Large intestine (tissue), 3 donors: ENCODE measurements at regions not wholly inside any gene's neighbourhood (a gene's known extent, or its start where the extent isn't known, plus 50 kb on each side); places are given as distances from the start of the nearest gene placed in this dataset.
A peak's percentile ranks its signal among the peaks of the same experiment; 100 is the strongest.

Source experiments
- DNase-seq, 2 donors: peaks; one replicate each; pipeline versions ENCODE4 v3.0.0 to v3.0.0-alpha.2; 2013
- H3K27ac ChIP-seq: one replicate; pipeline ENCODE4 v1.5.1; 2013; ENCODE audit warnings: low read length
- H3K27me3 ChIP-seq: 2 replicates; pipeline ENCODE4 v1.6.1; 2013; ENCODE audit warnings: low read length; ENCODE audit not compliant: control insufficient read depth, insufficient read depth
- H3K36me3 ChIP-seq: 2 replicates; pipeline ENCODE4 v1.6.1; 2013; ENCODE audit warnings: low read length; ENCODE audit not compliant: control insufficient read depth, insufficient read depth
- H3K4me1 ChIP-seq: one replicate; pipeline ENCODE4 v1.6.1; 2013; ENCODE audit warnings: low read length; ENCODE audit not compliant: control insufficient read depth, insufficient read depth
- H3K4me3 ChIP-seq: one replicate; pipeline ENCODE4 v1.5.1; 2013; ENCODE audit warnings: low read length
- H3K9me3 ChIP-seq: one replicate; pipeline ENCODE4 v1.6.1; 2013; ENCODE audit warnings: mild to moderate bottlenecking, low read depth, low read length, moderate library complexity; ENCODE audit not compliant: control insufficient read depth
- whole genome bisulfite sequencing: methylation state at CpG from one replicate; pipeline ENCODE4 v1.1.5; 2013; ENCODE audit warnings: low lambda C conversion rate; ENCODE audit not compliant: insufficient coverage; 5-methylcytosine and 5-hydroxymethylcytosine counted together

- peak overlapping the region; percentile 55 for H3K27ac ChIP-seq
- 40% methylated on average over 1 of the region's 1 CpG for WGBS
Measured at GRCh38 chr5:74418261-74418660, 222.3 kb downstream of the ENC1 start.

GRCh38 chr5:74415695-74416102 lies 224.8 kb downstream of the ENC1 start:
- no peaks in the 10 kb centered on the region for H3K36me3 ChIP-seq
- no peak overlapping the region for H3K4me3 ChIP-seq
- H3K4me1 ChIP-seq, result peaks cover 76% of the 10 kb centered on the region
- no peaks in the 10 kb centered on the region for H3K9me3 ChIP-seq
- H3K27me3 ChIP-seq, result no peaks in the 10 kb centered on the region
- WGBS, result no CpG with 5 or more reads among the region's 7 CpGs
- peak; percentile 57 to 87 for DNase-seq
- H3K27ac ChIP-seq, result peak overlapping the region; percentile 89

More at GRCh38 chr5:74418261-74418660, 222.3 kb downstream of the ENC1 start:
- Histone ChIP-seq H3K4me3 (no peak overlapping the region), H3K9me3 (no peaks in the 10 kb centered on the region), H3K4me1 (peaks cover 66% of the 10 kb centered on the region), H3K36me3 (no peaks in the 10 kb centered on the region), H3K27me3 (no peaks in the 10 kb centered on the region)
- DNase-seq, result no peak

- WGBS, result no CpG with 5 or more reads among the region's 2 CpGs
- peaks cover 76% of the 10 kb centered on the region for H3K4me1 ChIP-seq
- no peaks in the 10 kb centered on the region for H3K9me3 ChIP-seq
- DNase-seq, result no peak
- H3K27ac ChIP-seq, result peak overlapping the region; percentile 89
- H3K27me3 ChIP-seq, result no peaks in the 10 kb centered on the region
- no peaks in the 10 kb centered on the region for H3K36me3 ChIP-seq
- no peak overlapping the region for H3K4me3 ChIP-seq
Measured at GRCh38 chr5:74414228-74414627, 226.3 kb downstream of the ENC1 start.

- Histone ChIP-seq H3K36me3 (no peaks in the 10 kb centered on the region), H3K4me3 (no peak overlapping the region), H3K27ac (peak overlapping the region; percentile 89), H3K4me1 (peaks cover 78% of the 10 kb centered on the region), H3K9me3 (no peaks in the 10 kb centered on the region), H3K27me3 (no peaks in the 10 kb centered on the region)
- peak; percentile 74 to 87 for DNase-seq
- 0% methylated on average over 1 of the region's 3 CpGs for WGBS
Measured at GRCh38 chr5:74413403-74414048, 227.0 kb downstream of the ENC1 start.

- Histone ChIP-seq H3K9me3 (no peaks in the 10 kb centered on the region), H3K27ac (no peak overlapping the region), H3K4me3 (no peak overlapping the region), H3K27me3 (no peaks in the 10 kb centered on the region), H3K4me1 (peaks cover 71% of the 10 kb centered on the region), H3K36me3 (no peaks in the 10 kb centered on the region)
- 0% methylated on average over 1 of the region's 1 CpG for WGBS
- no peak for DNase-seq
Measured at GRCh38 chr5:74412066-74412465, 228.5 kb downstream of the ENC1 start.

- Histone ChIP-seq H3K27me3 (no peaks in the 10 kb centered on the region), H3K27ac (peak overlapping the region; percentile 30), H3K36me3 (no peaks in the 10 kb centered on the region), H3K4me3 (no peak overlapping the region), H3K9me3 (no peaks in the 10 kb centered on the region), H3K4me1 (peaks cover 73% of the 10 kb centered on the region)
- no peak for DNase-seq
Measured at GRCh38 chr5:74409712-74410111, 230.8 kb downstream of the ENC1 start.

GRCh38 chr5:74409166-74409706 lies 231.3 kb downstream of the ENC1 start:
- H3K9me3 ChIP-seq, result no peaks in the 10 kb centered on the region
- no peak for DNase-seq
- no peak overlapping the region for H3K4me3 ChIP-seq
- no peaks in the 10 kb centered on the region for H3K27me3 ChIP-seq
- peak overlapping the region; percentile 30 for H3K27ac ChIP-seq
- WGBS, result no CpG with 5 or more reads among the region's 4 CpGs
- peaks cover 72% of the 10 kb centered on the region for H3K4me1 ChIP-seq
- no peaks in the 10 kb centered on the region for H3K36me3 ChIP-seq

- H3K36me3 ChIP-seq, result no peaks in the 10 kb centered on the region
- peak; percentile 65 to 88 for DNase-seq
- H3K4me3 ChIP-seq, result no peak overlapping the region
- no peaks in the 10 kb centered on the region for H3K9me3 ChIP-seq
- H3K27ac ChIP-seq, result peak overlapping the region; percentile 30
- 23% methylated on average over 5 of the region's 7 CpGs for WGBS
- H3K27me3 ChIP-seq, result no peaks in the 10 kb centered on the region
- peaks cover 68% of the 10 kb centered on the region for H3K4me1 ChIP-seq
Measured at GRCh38 chr5:74408150-74409043, 232.1 kb downstream of the ENC1 start.

- Histone ChIP-seq H3K27me3 (no peaks in the 10 kb centered on the region), H3K4me3 (no peak overlapping the region), H3K9me3 (no peaks in the 10 kb centered on the region), H3K36me3 (no peaks in the 10 kb centered on the region), H3K27ac (peak overlapping the region; percentile 30), H3K4me1 (peaks cover 62% of the 10 kb centered on the region)
- no peak for DNase-seq
- WGBS, result 100% methylated on average over 1 of the region's 1 CpG
Measured at GRCh38 chr5:74407701-74408100, 232.8 kb downstream of the ENC1 start.

GRCh38 chr5:74406844-74407243 lies 233.7 kb downstream of the ENC1 start:
- WGBS, result 90% methylated on average over 2 of the region's 3 CpGs

More at GRCh38 chr5:74406844-74407243, 233.7 kb downstream of the ENC1 start:
- DNase-seq, result no peak
- Histone ChIP-seq H3K4me1 (peaks cover 58% of the 10 kb centered on the region), H3K9me3 (no peaks in the 10 kb centered on the region), H3K4me3 (no peak overlapping the region), H3K36me3 (no peaks in the 10 kb centered on the region), H3K27me3 (no peaks in the 10 kb centered on the region), H3K27ac (peak overlapping the region; percentile 74)
